ENCODE measurements at regions not wholly inside any gene's neighbourhood (a gene's known extent, or its start where the extent isn't known, plus 50 kb on each side); places are given as distances from the start of the nearest gene placed in this dataset.

DNA sequence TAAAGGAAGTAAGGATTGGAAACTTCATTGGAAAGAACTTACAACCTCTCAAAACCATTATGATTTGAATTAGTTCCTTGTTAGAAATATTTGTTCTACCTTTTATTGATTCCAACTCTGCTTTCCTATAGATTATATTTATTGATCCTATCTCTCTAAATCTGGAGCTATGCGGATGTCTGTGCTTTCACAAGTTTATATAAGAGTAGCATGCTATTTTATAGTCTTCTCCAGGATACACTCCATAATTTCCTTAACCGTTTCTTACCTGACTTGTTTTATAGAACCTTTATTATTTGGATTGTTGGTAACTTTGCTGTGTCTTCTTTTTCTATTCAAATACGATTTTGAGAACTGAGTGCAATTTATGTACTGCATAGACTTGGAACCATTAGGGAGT lies 668.1 kb downstream of the RAPGEF2 start:
- TF ChIP-seq, protein P1, sequence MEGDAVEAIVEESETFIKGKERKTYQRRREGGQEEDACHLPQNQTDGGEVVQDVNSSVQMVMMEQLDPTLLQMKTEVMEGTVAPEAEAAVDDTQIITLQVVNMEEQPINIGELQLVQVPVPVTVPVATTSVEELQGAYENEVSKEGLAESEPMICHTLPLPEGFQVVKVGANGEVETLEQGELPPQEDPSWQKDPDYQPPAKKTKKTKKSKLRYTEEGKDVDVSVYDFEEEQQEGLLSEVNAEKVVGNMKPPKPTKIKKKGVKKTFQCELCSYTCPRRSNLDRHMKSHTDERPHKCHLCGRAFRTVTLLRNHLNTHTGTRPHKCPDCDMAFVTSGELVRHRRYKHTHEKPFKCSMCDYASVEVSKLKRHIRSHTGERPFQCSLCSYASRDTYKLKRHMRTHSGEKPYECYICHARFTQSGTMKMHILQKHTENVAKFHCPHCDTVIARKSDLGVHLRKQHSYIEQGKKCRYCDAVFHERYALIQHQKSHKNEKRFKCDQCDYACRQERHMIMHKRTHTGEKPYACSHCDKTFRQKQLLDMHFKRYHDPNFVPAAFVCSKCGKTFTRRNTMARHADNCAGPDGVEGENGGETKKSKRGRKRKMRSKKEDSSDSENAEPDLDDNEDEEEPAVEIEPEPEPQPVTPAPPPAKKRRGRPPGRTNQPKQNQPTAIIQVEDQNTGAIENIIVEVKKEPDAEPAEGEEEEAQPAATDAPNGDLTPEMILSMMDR (IDR thresholded peaks at IDR 0.05): no peak
- no peak overlapping the region for H2AFZ ChIP-seq

DNA sequence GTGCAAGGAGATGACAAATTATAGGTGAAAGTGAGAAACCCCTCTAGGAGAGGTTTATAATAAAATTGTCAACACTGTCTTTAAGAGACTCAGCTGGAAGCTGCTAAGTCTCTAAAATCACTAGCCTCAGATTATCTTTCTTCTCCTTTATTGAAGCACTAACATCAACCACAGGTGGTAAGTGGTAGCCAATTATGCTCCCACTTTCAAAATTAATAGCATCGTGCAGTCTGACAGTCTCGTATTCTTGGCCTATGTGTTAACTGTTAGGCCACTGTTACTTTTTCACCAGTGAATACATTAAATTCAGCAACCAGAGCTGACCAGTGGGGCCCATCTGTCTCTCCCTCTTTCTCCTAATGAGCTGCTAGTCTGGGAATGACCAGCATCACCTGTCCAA lies 674.1 kb downstream of the RAPGEF2 start:
- H3K36me3 ChIP-seq (ENCODE audit: control insufficient read depth, insufficient read depth, low read length): no peaks in the 10 kb centered on the region
- TF ChIP-seq, protein P1 (IDR thresholded peaks at IDR 0.05): no peak
- H3K4me2 ChIP-seq (ENCODE audit: low read length): no peak overlapping the region
- no peaks in the 10 kb centered on the region for H3K9me3 ChIP-seq (ENCODE audit: control insufficient read depth, low read length)
- no peak overlapping the region for H3K4me3 ChIP-seq (ENCODE audit: low read depth, low read length)
- no peak overlapping the region for H3K9ac ChIP-seq
- no peaks in the 10 kb centered on the region for H3K4me1 ChIP-seq
- no peaks in the 10 kb centered on the region for H3K27me3 ChIP-seq (ENCODE audit: control insufficient read depth, insufficient read depth, low read length)
- no peak overlapping the region for H3K27ac ChIP-seq
- no peaks in the 10 kb centered on the region for H3K79me2 ChIP-seq
- no peak overlapping the region for H2AFZ ChIP-seq

More for the DNA sequence above, 668.1 kb downstream of the RAPGEF2 start:
- Histone ChIP-seq H3K4me2 (ENCODE audit: low read length) (no peak overlapping the region), H3K27me3 (ENCODE audit: control insufficient read depth, insufficient read depth, low read length) (no peaks in the 10 kb centered on the region), H3K4me3 (ENCODE audit: low read depth, low read length) (no peak overlapping the region), H3K4me1 (no peaks in the 10 kb centered on the region), H3K79me2 (no peaks in the 10 kb centered on the region), H3K9ac (no peak overlapping the region), H3K36me3 (ENCODE audit: control insufficient read depth, insufficient read depth, low read length) (no peaks in the 10 kb centered on the region), H3K27ac (no peak overlapping the region), H3K9me3 (ENCODE audit: control insufficient read depth, low read length) (peaks cover 3% of the 10 kb centered on the region)

DNA sequence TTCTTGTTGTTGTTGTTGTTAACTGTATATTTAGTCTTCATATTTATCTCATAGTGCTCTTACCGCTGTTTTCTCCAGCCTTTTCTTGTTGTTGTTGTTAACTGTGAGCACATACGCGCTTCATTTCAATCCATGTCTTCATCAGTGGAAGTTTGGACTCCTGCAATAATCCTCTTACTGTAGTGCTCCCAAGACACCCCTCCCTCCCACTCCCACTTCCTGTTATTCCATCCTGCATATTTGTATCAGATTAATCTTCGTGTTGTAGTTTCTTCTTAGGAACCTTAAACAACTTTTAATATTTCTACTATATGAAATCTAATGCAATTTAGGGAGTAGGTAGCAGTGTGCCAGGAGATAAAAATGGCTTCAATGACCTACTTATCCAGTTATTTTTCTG lies 674.8 kb downstream of the RAPGEF2 start:
- Histone ChIP-seq H3K36me3 (ENCODE audit: control insufficient read depth, insufficient read depth, low read length) (no peaks in the 10 kb centered on the region), H2AFZ (no peak overlapping the region), H3K9ac (no peak overlapping the region), H3K4me2 (ENCODE audit: low read length) (no peak overlapping the region), H3K27me3 (ENCODE audit: control insufficient read depth, insufficient read depth, low read length) (no peaks in the 10 kb centered on the region), H3K9me3 (ENCODE audit: control insufficient read depth, low read length) (no peaks in the 10 kb centered on the region), H3K79me2 (no peaks in the 10 kb centered on the region), H3K4me3 (ENCODE audit: low read depth, low read length) (no peak overlapping the region), H3K4me1 (no peaks in the 10 kb centered on the region), H3K27ac (no peak overlapping the region)
- TF ChIP-seq, protein P1 (IDR thresholded peaks at IDR 0.05): no peak

DNA sequence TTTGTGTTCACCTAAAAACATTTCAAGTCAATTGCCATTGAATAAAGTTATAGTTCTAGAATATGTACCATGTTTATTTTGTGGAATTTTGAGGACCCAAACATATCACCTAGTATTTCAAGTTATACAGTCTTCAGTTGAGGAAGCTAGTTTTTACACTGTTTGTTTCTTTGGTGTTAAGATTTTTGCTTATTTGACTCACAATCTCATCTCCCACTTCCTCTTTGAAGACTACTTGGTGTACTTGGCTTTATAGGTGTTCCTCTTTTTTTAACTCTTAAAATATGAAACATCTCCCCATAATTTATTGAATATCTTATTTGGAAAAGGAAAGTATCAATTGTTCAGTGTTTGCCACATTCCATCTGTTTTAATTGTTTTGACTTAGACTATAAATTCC lies 675.4 kb downstream of the RAPGEF2 start:
- TF ChIP-seq, protein P1 (IDR thresholded peaks at IDR 0.05): no peak
- Histone ChIP-seq H3K36me3 (ENCODE audit: control insufficient read depth, insufficient read depth, low read length) (no peaks in the 10 kb centered on the region), H3K79me2 (no peaks in the 10 kb centered on the region)

DNA sequence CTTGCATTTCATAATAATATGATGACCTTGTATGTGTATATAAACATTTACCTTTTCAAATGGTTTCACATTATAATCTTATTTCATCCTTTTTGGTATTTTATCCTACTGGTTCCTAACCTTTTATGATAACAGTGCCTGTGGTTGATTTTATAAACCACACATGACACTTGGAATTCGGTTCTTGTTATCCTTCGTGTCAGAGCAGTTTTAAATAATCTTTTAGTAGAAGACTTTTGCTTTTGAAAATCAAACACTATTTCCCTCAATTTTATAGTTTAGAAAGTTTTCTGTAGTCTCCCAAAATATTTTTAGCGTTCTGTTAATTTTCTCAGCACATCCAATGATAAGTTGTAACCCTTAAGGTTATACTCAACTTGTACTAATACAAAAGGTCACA lies 676.8 kb downstream of the RAPGEF2 start:
- no peak overlapping the region for H3K4me2 ChIP-seq (ENCODE audit: low read length)
- no peak overlapping the region for H3K27ac ChIP-seq
- H2AFZ ChIP-seq: no peak overlapping the region
- H3K36me3 ChIP-seq (ENCODE audit: control insufficient read depth, insufficient read depth, low read length): no peaks in the 10 kb centered on the region
- no peak overlapping the region for H3K9ac ChIP-seq
- TF ChIP-seq, protein P1 (IDR thresholded peaks at IDR 0.05): no peak
- H3K27me3 ChIP-seq (ENCODE audit: control insufficient read depth, insufficient read depth, low read length): no peaks in the 10 kb centered on the region
- H3K79me2 ChIP-seq: no peaks in the 10 kb centered on the region
- no peaks in the 10 kb centered on the region for H3K9me3 ChIP-seq (ENCODE audit: control insufficient read depth, low read length)
- H3K4me1 ChIP-seq: no peaks in the 10 kb centered on the region
- no peak overlapping the region for H3K4me3 ChIP-seq (ENCODE audit: low read depth, low read length)

More for the DNA sequence above, 675.4 kb downstream of the RAPGEF2 start:
- no peak overlapping the region for H3K4me3 ChIP-seq (ENCODE audit: low read depth, low read length)
- H3K27me3 ChIP-seq (ENCODE audit: control insufficient read depth, insufficient read depth, low read length): no peaks in the 10 kb centered on the region
- H3K9ac ChIP-seq: no peak overlapping the region
- no peaks in the 10 kb centered on the region for H3K4me1 ChIP-seq
- H3K4me2 ChIP-seq (ENCODE audit: low read length): no peak overlapping the region
- no peaks in the 10 kb centered on the region for H3K9me3 ChIP-seq (ENCODE audit: control insufficient read depth, low read length)
- H3K27ac ChIP-seq: no peak overlapping the region
- H2AFZ ChIP-seq: no peak overlapping the region

All from parathyroid adenoma (tissue), 2 donors.